CD4-positive, alpha-beta T cell (primary cell): ENCODE measurements at regions not wholly inside any gene's neighbourhood (a gene's known extent, or its start where the extent isn't known, plus 50 kb on each side); places are given as distances from the start of the nearest gene placed in this dataset.

Source experiments
- ATAC-seq: fragments of 200-7000 bp; cut with Tn5 transposase; one replicate; pipeline ENCODE4 v1.10.0; 2022; ENCODE audit warnings: mild to moderate bottlenecking; ENCODE audit not compliant: poor library complexity
- CTCF ChIA-PET: fragments of 350-600 bp; sonication (Branson Sonifier 250); formaldehyde crosslinking; loops from one replicate; lab custom pipeline; 2021; ENCODE audit warnings: antibody characterized with exemption, inconsistent platforms; lab: Charles Lee
- POLR2A ChIA-PET: fragments of 350-600 bp; sonication (Branson Sonifier 250); formaldehyde crosslinking; loops from one replicate; lab custom pipeline; 2021; ENCODE audit warnings: antibody characterized with exemption, inconsistent platforms; lab: Charles Lee
- DNase-seq, 14 experiments: peaks; one replicate each; pipeline ENCODE4 v3.0.0-alpha.2; 2013 to 2020; ENCODE audit warnings: mixed read lengths in 2 of 14
- H3K27ac ChIP-seq, 2 donors: one replicate each; pipeline versions ENCODE4 v1.5.1 to v1.7.0; 2013; ENCODE audit warnings: low read length in 2 of 2, low read depth in 1 of 2, mild to moderate bottlenecking in 1 of 2
- H3K27me3 ChIP-seq, 2 experiments: 1 replicate in 1 of 2; 2 replicates in 1 of 2; pipeline versions ENCODE4 v1.6.1 to v1.7.0; 2013; ENCODE audit warnings: low read length in 2 of 2, control low read depth in 1 of 2, mild to moderate bottlenecking in 1 of 2, moderate library complexity in 1 of 2; ENCODE audit not compliant: insufficient read depth in 2 of 2, control insufficient read depth in 1 of 2
- H3K36me3 ChIP-seq: one replicate; pipeline ENCODE4 v1.6.1; 2013; ENCODE audit warnings: low read length, control low read depth; ENCODE audit not compliant: insufficient read depth
- H3K4me1 ChIP-seq: one replicate; pipeline ENCODE4 v1.6.1; 2013; ENCODE audit warnings: low read length, control low read depth; ENCODE audit not compliant: insufficient read depth
- H3K4me3 ChIP-seq: one replicate; pipeline ENCODE4 v1.5.1; 2013; ENCODE audit warnings: mild to moderate bottlenecking, low read length, moderate library complexity
- H3K9me3 ChIP-seq, 2 experiments: 1 replicate in 1 of 2; 2 replicates in 1 of 2; pipeline versions ENCODE4 v1.6.1 to v1.7.0; 2013; ENCODE audit warnings: low read length in 2 of 2, mild to moderate bottlenecking in 2 of 2, control low read depth in 1 of 2, moderate library complexity in 1 of 2; ENCODE audit not compliant: control insufficient read depth in 1 of 2, insufficient read depth in 1 of 2
- H3K27ac Mint-ChIP-seq: one replicate; pipeline ENCODE4 v1.8.0; 2020; ENCODE audit warnings: mixed read lengths
- H3K27me3 Mint-ChIP-seq: one replicate; pipeline ENCODE4 v1.8.0; 2021; ENCODE audit warnings: mixed read lengths
- H3K36me3 Mint-ChIP-seq: one replicate; pipeline ENCODE4 v1.8.0; 2021; ENCODE audit warnings: low read depth, mixed read lengths
- H3K4me1 Mint-ChIP-seq: one replicate; pipeline ENCODE4 v1.8.0; 2021; ENCODE audit warnings: low read depth, mixed read lengths
- H3K4me3 Mint-ChIP-seq: one replicate; pipeline ENCODE4 v1.8.0; 2020; ENCODE audit warnings: mild to moderate bottlenecking, mixed read lengths
- H3K9me3 Mint-ChIP-seq: one replicate; pipeline ENCODE4 v1.8.0; 2020; ENCODE audit warnings: mixed read lengths
- CTCF ChIP-seq: fragments of 200-600 bp; IDR thresholded peaks from one replicate; pipeline ENCODE4 v1.8.0; 2022; ENCODE audit warnings: antibody characterized with exemption, mild to moderate bottlenecking
- intact Hi-C, 2 experiments: fragments of 100-400 bp; cut with DNase I in 1 of 2; cut with micrococcal nuclease in 1 of 2; formaldehyde crosslinking; loops; one replicate each; pipeline versions ENCODE4 v1.15.1 to v1.9.0; 2023 to 2025; cut with DNase I, micrococcal nuclease

GRCh38 chr6:156648616-156649015, 128.6 kb upstream of the ARID1B start:
- POLR2A ChIA-PET = no interaction called here
- intact Hi-C loops = no loop called here
- Histone ChIP-seq H3K36me3 (no peaks in the 10 kb centered on the region), H3K4me3 (no peak overlapping the region), H3K27me3 (peaks cover 4 to 8% of the 10 kb centered on the region in 2 experiments), H3K4me1 (no peaks in the 10 kb centered on the region), H3K9me3 (no peaks in the 10 kb centered on the region), H3K27ac (no peak overlapping the region)
- Mint-ChIP-seq H3K4me3 (no peak overlapping the region), H3K36me3 (no peaks in the 10 kb centered on the region), H3K27me3 (peaks cover 36% of the 10 kb centered on the region), H3K9me3 (no peaks in the 10 kb centered on the region), H3K4me1 (peaks cover 25% of the 10 kb centered on the region), H3K27ac (no peak overlapping the region)
- no peak for TF ChIP-seq CTCF
- no peak for ATAC-seq
- CTCF ChIA-PET = no interaction called here
- no peak for DNase-seq

GRCh38 chr6:156647991-156648390, 129.2 kb upstream of the ARID1B start:
- H3K4me3 ChIP-seq = no peak overlapping the region
- Mint-ChIP-seq H3K36me3 (no peaks in the 10 kb centered on the region), H3K27ac (no peak overlapping the region), H3K4me3 (peak overlapping the region; percentile 12), H3K4me1 (peaks cover 25% of the 10 kb centered on the region), H3K27me3 (peaks cover 36% of the 10 kb centered on the region), H3K9me3 (no peaks in the 10 kb centered on the region)
- intact Hi-C loops = no loop called here
- ATAC-seq (no peak), DNase-seq (no peak)
- no peaks in the 10 kb centered on the region for H3K36me3 ChIP-seq
- no peaks in the 10 kb centered on the region for H3K4me1 ChIP-seq
- peaks cover 4 to 8% of the 10 kb centered on the region in 2 experiments for H3K27me3 ChIP-seq
- H3K9me3 ChIP-seq = no peaks in the 10 kb centered on the region
- no peak overlapping the region for H3K27ac ChIP-seq
- TF ChIP-seq CTCF = no peak
- POLR2A ChIA-PET = no interaction called here
- CTCF ChIA-PET = no interaction called here

GRCh38 chr6:156647140-156647784, 129.9 kb upstream of the ARID1B start:
- H3K27ac Mint-ChIP-seq = no peak overlapping the region
- H3K4me3 ChIP-seq = no peak overlapping the region
- H3K4me1 Mint-ChIP-seq = peaks cover 25% of the 10 kb centered on the region
- no peak for TF ChIP-seq CTCF
- H3K4me3 Mint-ChIP-seq = peak overlapping the region; percentile 26
- intact Hi-C loops = no loop called here
- H3K36me3 ChIP-seq = no peaks in the 10 kb centered on the region
- no peaks in the 10 kb centered on the region for H3K4me1 ChIP-seq
- H3K27ac ChIP-seq = no peak overlapping the region
- ChIA-PET CTCF (no interaction called here), POLR2A (no interaction called here)
- no peak for DNase-seq
- no peaks in the 10 kb centered on the region for H3K36me3 Mint-ChIP-seq
- peaks cover 4 to 8% of the 10 kb centered on the region in 2 experiments for H3K27me3 ChIP-seq
- H3K27me3 Mint-ChIP-seq = peaks cover 36% of the 10 kb centered on the region
- no peaks in the 10 kb centered on the region for H3K9me3 Mint-ChIP-seq
- no peaks in the 10 kb centered on the region for H3K9me3 ChIP-seq
- no peak for ATAC-seq
